ENCODE measurements at regions not wholly inside any gene's neighbourhood (a gene's known extent, or its start where the extent isn't known, plus 50 kb on each side); places are given as distances from the start of the nearest gene placed in this dataset.

DNA sequence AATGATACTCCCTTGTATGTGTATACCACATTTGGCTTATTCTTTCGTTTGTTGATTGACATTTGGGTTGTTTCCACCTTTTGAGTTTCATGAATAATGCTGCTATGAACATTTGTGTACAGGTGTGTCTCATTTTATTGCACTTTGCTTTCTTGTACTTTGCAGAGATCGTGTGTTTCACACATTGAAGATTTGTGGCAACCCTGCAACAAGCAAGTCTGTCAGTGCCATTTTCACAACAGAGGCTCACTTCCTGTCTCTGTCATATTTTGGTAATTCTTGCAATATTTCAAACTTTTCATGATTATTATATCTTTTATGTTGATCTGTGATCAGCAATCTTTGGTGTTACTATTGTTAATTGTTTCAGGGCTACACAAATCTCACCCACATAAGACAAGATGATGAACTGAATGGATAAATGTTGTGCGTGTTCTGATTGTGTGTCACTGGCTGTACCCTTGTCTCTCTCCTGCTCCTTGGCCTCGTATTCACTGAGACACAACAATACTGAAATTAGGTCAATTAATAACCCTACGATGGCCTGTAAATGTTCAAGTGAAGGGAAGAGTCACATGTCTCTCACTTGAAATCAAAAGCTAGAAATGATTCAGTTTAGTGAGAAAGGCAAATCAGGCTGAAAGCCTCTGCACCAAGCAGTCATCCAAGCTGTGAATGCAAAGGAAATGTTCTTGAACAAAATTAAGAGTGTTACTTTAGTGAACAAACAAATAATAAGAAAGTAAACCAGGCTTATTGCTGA, 133.6 kb upstream of the JCAD start:
- no peak for DNase-seq (ENCODE audit: low read depth, low spot score)
- Histone ChIP-seq H3K27me3 (ENCODE audit: control insufficient read depth in 2 of 2, insufficient read depth in 2 of 2, low read length in 2 of 2) (peaks cover 3 to 6% of the 10 kb centered on the region in 2 experiments), H3K36me3 (ENCODE audit: control insufficient read depth in 2 of 2, extremely low read depth in 1 of 2, insufficient read depth in 2 of 2, low read length in 2 of 2) (no peaks in the 10 kb centered on the region), H4K20me1 (replicated peaks; ENCODE audit: control insufficient read depth, extremely low read depth, insufficient read depth, low read length) (no peaks in the 10 kb centered on the region), H3K4me2 (ENCODE audit: insufficient read depth, low read length) (no peak overlapping the region), H3K4me1 (ENCODE audit: control insufficient read depth, extremely low read depth, insufficient read depth, low read length) (peaks cover 11% of the 10 kb centered on the region), H3K9ac (replicated peaks; ENCODE audit: extremely low read depth, insufficient read depth, low read length) (no peak overlapping the region), H3K27ac (ENCODE audit: insufficient read depth, low read depth, low read length) (no peak overlapping the region), H3K79me2 (ENCODE audit: control insufficient read depth, insufficient read depth, low read length) (no peaks in the 10 kb centered on the region), H2AFZ (ENCODE audit: low read depth, low read length) (no peak overlapping the region), H3K9me3 (replicated peaks; ENCODE audit: control insufficient read depth, insufficient read depth, low read length) (no peaks in the 10 kb centered on the region), H3K4me3 (replicated peaks in 1 of 3; ENCODE audit: insufficient read depth in 1 of 3, low read depth in 1 of 3, low read length in 3 of 3) (no peak overlapping the region), H3K9me1 (replicated peaks; ENCODE audit: control insufficient read depth, extremely low read depth, insufficient read depth, low read length) (no peaks in the 10 kb centered on the region)
- FAIRE-seq: no peak
- dilution Hi-C loops (cut with MboI; ENCODE audit: extremely low pct_ligation_motif_present, low sequenced_read_pairs) (no loop called here), intact Hi-C loops (cut with micrococcal nuclease) (no loop called here)
- TF ChIP-seq POLR2A (IDR thresholded peaks at IDR 0.05; ENCODE audit: low read depth, low read length) (no peak), POLR2AphosphoS5 (IDR thresholded peaks at IDR 0.05; ENCODE audit: insufficient read depth, low read depth, low read length) (no peak), JUN (IDR thresholded peaks at IDR 0.05; ENCODE audit: borderline replicate concordance, insufficient read depth, insufficient read length, low read depth) (no peak), EZH2 (IDR thresholded peaks at IDR 0.05; ENCODE audit: borderline replicate concordance, low read depth, low read length, severe bottlenecking) (no peak), FOS (IDR thresholded peaks at IDR 0.05; ENCODE audit: borderline replicate concordance, insufficient read depth, low read length) (no peak), MYC (IDR thresholded peaks at IDR 0.05; ENCODE audit: low read depth, low read length) (no peak), GATA2 (IDR thresholded peaks at IDR 0.05; ENCODE audit: insufficient read depth, insufficient read length, low read depth, low read length) (no peak)
- TF ChIP-seq, protein P1, sequence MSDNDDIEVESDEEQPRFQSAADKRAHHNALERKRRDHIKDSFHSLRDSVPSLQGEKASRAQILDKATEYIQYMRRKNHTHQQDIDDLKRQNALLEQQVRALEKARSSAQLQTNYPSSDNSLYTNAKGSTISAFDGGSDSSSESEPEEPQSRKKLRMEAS (IDR thresholded peaks at IDR 0.05; ENCODE audit: insufficient read depth, insufficient read length): no peak
- TF ChIP-seq, protein P2, sequence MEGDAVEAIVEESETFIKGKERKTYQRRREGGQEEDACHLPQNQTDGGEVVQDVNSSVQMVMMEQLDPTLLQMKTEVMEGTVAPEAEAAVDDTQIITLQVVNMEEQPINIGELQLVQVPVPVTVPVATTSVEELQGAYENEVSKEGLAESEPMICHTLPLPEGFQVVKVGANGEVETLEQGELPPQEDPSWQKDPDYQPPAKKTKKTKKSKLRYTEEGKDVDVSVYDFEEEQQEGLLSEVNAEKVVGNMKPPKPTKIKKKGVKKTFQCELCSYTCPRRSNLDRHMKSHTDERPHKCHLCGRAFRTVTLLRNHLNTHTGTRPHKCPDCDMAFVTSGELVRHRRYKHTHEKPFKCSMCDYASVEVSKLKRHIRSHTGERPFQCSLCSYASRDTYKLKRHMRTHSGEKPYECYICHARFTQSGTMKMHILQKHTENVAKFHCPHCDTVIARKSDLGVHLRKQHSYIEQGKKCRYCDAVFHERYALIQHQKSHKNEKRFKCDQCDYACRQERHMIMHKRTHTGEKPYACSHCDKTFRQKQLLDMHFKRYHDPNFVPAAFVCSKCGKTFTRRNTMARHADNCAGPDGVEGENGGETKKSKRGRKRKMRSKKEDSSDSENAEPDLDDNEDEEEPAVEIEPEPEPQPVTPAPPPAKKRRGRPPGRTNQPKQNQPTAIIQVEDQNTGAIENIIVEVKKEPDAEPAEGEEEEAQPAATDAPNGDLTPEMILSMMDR (IDR thresholded peaks at IDR 0.05; ENCODE audit: extremely low read depth in 1 of 2, insufficient read depth in 1 of 2, low read depth in 1 of 2, low read length in 2 of 2): no peak
- ChIA-PET POLR2A (no interaction called here), CTCF (no interaction called here)
- no TSS peak for BruUV-seq (replicated peaks)

Measured in endothelial cell of umbilical vein (primary cell).